GM21737 (cell line): ENCODE measurements at regions not wholly inside any gene's neighbourhood (a gene's known extent, or its start where the extent isn't known, plus 50 kb on each side); places are given as distances from the start of the nearest gene placed in this dataset.

Experiments
- ATAC-seq: cut with Tn5 transposase; IDR thresholded peaks from one replicate; pipeline ENCODE4 v1.9.1; 2021; ENCODE audit warnings: mild to moderate bottlenecking, moderate library complexity; ENCODE audit not compliant: unreplicated experiment

DNA sequence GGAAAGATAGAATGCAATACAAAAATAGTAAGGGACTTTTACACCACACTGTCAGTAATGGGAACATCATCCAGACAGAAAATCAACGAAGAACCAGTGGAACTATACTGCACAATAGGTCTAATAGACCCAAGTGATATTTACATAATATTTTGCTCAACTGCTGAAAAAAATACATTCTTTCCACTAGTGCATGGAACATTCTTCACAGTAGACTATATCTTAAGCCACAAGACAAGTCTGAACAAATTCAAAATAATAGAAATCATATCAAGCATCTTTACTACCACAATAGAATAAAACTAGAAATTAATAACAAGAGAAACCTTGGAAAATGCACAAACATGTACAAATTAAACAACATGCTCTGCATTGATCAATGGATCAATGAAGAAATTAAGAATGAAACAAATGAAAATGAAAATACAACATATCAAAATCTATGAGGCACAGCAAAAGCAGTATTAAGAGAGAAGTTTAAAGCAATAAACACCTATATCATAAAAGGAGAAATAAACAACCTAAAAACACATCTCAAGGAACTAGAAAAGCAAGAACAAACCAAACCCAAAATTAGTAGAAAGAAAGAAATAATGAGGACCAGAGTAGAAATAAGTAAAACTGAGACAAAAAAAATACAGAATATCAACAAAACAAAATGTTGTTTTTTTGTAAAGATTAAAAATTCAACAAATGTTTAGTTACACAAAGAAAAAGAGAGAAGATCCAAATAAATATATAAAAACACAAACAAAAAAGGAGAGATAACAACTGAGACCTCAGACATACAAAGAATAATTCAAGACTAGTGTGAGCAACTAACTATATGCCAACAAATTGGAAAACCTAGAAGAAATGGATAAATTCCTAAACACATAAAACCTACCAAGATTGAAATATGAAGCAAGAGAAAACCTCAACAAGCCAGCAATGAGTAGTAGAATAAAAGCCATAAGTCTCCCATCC, 51.5 kb upstream of the ANTXR2 start:
- ATAC-seq: no peak
